Muscle of back (tissue), 3 donors: ENCODE measurements at regions not wholly inside any gene's neighbourhood (a gene's known extent, or its start where the extent isn't known, plus 50 kb on each side); places are given as distances from the start of the nearest gene placed in this dataset.
"Not testable (repeated sequence)": the region's sequence is repeated elsewhere in the genome, so short reads cannot be mapped to it uniquely, and the experiment has no call there.

ENCODE experiments used
- DNase-seq, 3 donors: peaks; one replicate each; pipeline versions ENCODE4 v3.0.0 to v3.0.0-alpha.2; 2013

GRCh38 chr16:8055761-8056160 is 534.5 kb downstream of the TMEM114 start:
- DNase-seq, result no peak

- DNase-seq, result peak in 1 of 3 donors; percentile 32
Measured at GRCh38 chr16:8053437-8053836, 536.9 kb downstream of the TMEM114 start.

GRCh38 chr16:8048433-8048832 is 541.9 kb downstream of the TMEM114 start:
- DNase-seq, result no peak

GRCh38 chr16:8047736-8048135 is 542.6 kb downstream of the TMEM114 start:
- DNase-seq, result no peak

GRCh38 chr16:8044796-8045195 is 545.5 kb downstream of the TMEM114 start:
- DNase-seq, result no peak

- no peak for DNase-seq
Measured at GRCh38 chr16:8032406-8032805, 557.9 kb downstream of the TMEM114 start.

- not testable (repeated sequence) for DNase-seq
Measured at GRCh38 chr16:8030004-8030403, 560.3 kb downstream of the TMEM114 start.

- DNase-seq, result peak; percentile 2 to 42 (median 14)
Measured at GRCh38 chr16:8026450-8026849, 563.9 kb downstream of the TMEM114 start.

GRCh38 chr16:8023326-8023725 is 567.0 kb downstream of the TMEM114 start:
- DNase-seq, result no peak

GRCh38 chr16:8005096-8005860 is 585.0 kb downstream of the TMEM114 start:
- peak; percentile 48 to 88 (median 53) for DNase-seq

GRCh38 chr16:7998789-7999453 is 591.4 kb downstream of the TMEM114 start:
- no peak for DNase-seq

- DNase-seq, result no peak
Measured at GRCh38 chr16:7997966-7998365, 592.3 kb downstream of the TMEM114 start.

- no peak for DNase-seq
Measured at GRCh38 chr16:7992616-7993015, 597.7 kb downstream of the TMEM114 start.

GRCh38 chr16:7990626-7991260 is 599.6 kb downstream of the TMEM114 start:
- no peak for DNase-seq

GRCh38 chr16:7983676-7984075 is 606.6 kb downstream of the TMEM114 start:
- no peak for DNase-seq

GRCh38 chr16:7980133-7980483 is 610.2 kb downstream of the TMEM114 start:
- DNase-seq, result no peak

GRCh38 chr16:7979448-7980132 is 610.7 kb downstream of the TMEM114 start:
- DNase-seq, result no peak

GRCh38 chr16:7976563-7976962 is 613.7 kb downstream of the TMEM114 start:
- DNase-seq, result peak; percentile 2 to 13 (median 12)

GRCh38 chr16:7976125-7976524 is 614.2 kb downstream of the TMEM114 start:
- no peak for DNase-seq

- DNase-seq, result no peak
Measured at GRCh38 chr16:7967996-7968509, 622.3 kb downstream of the TMEM114 start.

- DNase-seq, result no peak
Measured at GRCh38 chr16:7964744-7965143, 625.6 kb downstream of the TMEM114 start.

GRCh38 chr16:7964167-7964566 is 626.1 kb downstream of the TMEM114 start:
- no peak for DNase-seq
